ENCODE measurements at regions not wholly inside any gene's neighbourhood (a gene's known extent, or its start where the extent isn't known, plus 50 kb on each side); places are given as distances from the start of the nearest gene placed in this dataset.
"Not testable (repeated sequence)": the region's sequence is repeated elsewhere in the genome, so short reads cannot be mapped to it uniquely, and the experiment has no call there.

GRCh38 chr1:232176222-232176621, 453.7 kb downstream of the SIPA1L2 start:
- DNase-seq (ENCODE audit: low spot score): no peak

GRCh38 chr1:232174306-232174705, 455.6 kb downstream of the SIPA1L2 start:
- no peak for DNase-seq (ENCODE audit: low spot score)

GRCh38 chr1:232172563-232172962, 457.4 kb downstream of the SIPA1L2 start:
- DNase-seq (ENCODE audit: low spot score): no peak

- no peak for DNase-seq (ENCODE audit: low spot score)
Observed at GRCh38 chr1:232170909-232171308, 459.0 kb downstream of the SIPA1L2 start.

- no peak for DNase-seq (ENCODE audit: low spot score)
Observed at GRCh38 chr1:232169436-232169835, 460.5 kb downstream of the SIPA1L2 start.

- DNase-seq (ENCODE audit: low spot score): no peak
Observed at GRCh38 chr1:232168508-232168907, 461.4 kb downstream of the SIPA1L2 start.

GRCh38 chr1:232166942-232167341, 463.0 kb downstream of the SIPA1L2 start:
- DNase-seq (ENCODE audit: low spot score): no peak

- no peak for DNase-seq (ENCODE audit: low spot score)
Observed at GRCh38 chr1:232164078-232164963, 465.6 kb downstream of the SIPA1L2 start.

- DNase-seq (ENCODE audit: low spot score): no peak
Observed at GRCh38 chr1:232163533-232163932, 466.4 kb downstream of the SIPA1L2 start.

GRCh38 chr1:232162001-232162400, 467.9 kb downstream of the SIPA1L2 start:
- DNase-seq (ENCODE audit: low spot score): no peak

- DNase-seq (ENCODE audit: low spot score): not testable (repeated sequence)
Observed at GRCh38 chr1:232158558-232158957, 471.4 kb downstream of the SIPA1L2 start.

GRCh38 chr1:232156070-232156469, 473.9 kb downstream of the SIPA1L2 start:
- not testable (repeated sequence) for DNase-seq (ENCODE audit: low spot score)

- DNase-seq (ENCODE audit: low spot score): no peak
Observed at GRCh38 chr1:232153652-232154051, 476.3 kb downstream of the SIPA1L2 start.

- no peak for DNase-seq (ENCODE audit: low spot score)
Observed at GRCh38 chr1:232150770-232151548, 479.0 kb downstream of the SIPA1L2 start.

GRCh38 chr1:232149287-232150201, 480.4 kb downstream of the SIPA1L2 start:
- DNase-seq (ENCODE audit: low spot score): peak; percentile 20

GRCh38 chr1:232147215-232147614, 482.7 kb downstream of the SIPA1L2 start:
- DNase-seq (ENCODE audit: low spot score): no peak

GRCh38 chr1:232146514-232146913, 483.4 kb downstream of the SIPA1L2 start:
- DNase-seq (ENCODE audit: low spot score): no peak

- DNase-seq (ENCODE audit: low spot score): no peak
Observed at GRCh38 chr1:232145768-232146167, 484.2 kb downstream of the SIPA1L2 start.

GRCh38 chr1:232144696-232145230, 485.2 kb downstream of the SIPA1L2 start:
- no peak for DNase-seq (ENCODE audit: low spot score)

GRCh38 chr1:232143315-232143886, 486.5 kb downstream of the SIPA1L2 start:
- DNase-seq (ENCODE audit: low spot score): peak; percentile 54
